ENCODE measurements at regions not wholly inside any gene's neighbourhood (a gene's known extent, or its start where the extent isn't known, plus 50 kb on each side); places are given as distances from the start of the nearest gene placed in this dataset.

- intact Hi-C loops (cut with micrococcal nuclease; ENCODE audit: unreplicated experiment) = no loop called here
- POLR2A ChIA-PET (ENCODE audit: low non-redundant PET) = no interaction called here
- BruUV-seq (replicated peaks) = no TSS peak
- CTCF ChIA-PET = no interaction called here
- no peaks in the 10 kb centered on the region for H3K27me3 ChIP-seq (replicated peaks; ENCODE audit: insufficient read depth, low read depth, low read length, poor library complexity)
- no peak for TF ChIP-seq EZH2 (IDR thresholded peaks at IDR 0.05; ENCODE audit: borderline replicate concordance, low read depth, low read length, poor library complexity, severe bottlenecking)
- no peak for TF ChIP-seq CTCF (conservative IDR thresholded peaks at IDR 0.05; ENCODE audit: low read depth, low read length)
- H3K9me3 ChIP-seq (ENCODE audit: low read depth, low read length, poor library complexity, severe bottlenecking) = no peaks in the 10 kb centered on the region
- no peak overlapping the region for H3K4me3 ChIP-seq (ENCODE audit: low read depth, low read length, poor library complexity, severe bottlenecking)
- no peak for DNase-seq (ENCODE audit: low spot score)
- no peak overlapping the region for H3K27ac ChIP-seq (ENCODE audit: low read depth, low read length, poor library complexity, severe bottlenecking)
- no peaks in the 10 kb centered on the region for H3K4me1 ChIP-seq (ENCODE audit: insufficient read depth, low read length, poor library complexity, severe bottlenecking)
- H3K36me3 ChIP-seq (ENCODE audit: insufficient read depth, low read length, poor library complexity, severe bottlenecking) = no peaks in the 10 kb centered on the region
Measured at GRCh38 chr1:59032228-59032627, 248.4 kb upstream of the JUN start.

GRCh38 chr1:59033761-59034160, 249.9 kb upstream of the JUN start:
- H3K27me3 ChIP-seq (replicated peaks; ENCODE audit: insufficient read depth, low read depth, low read length, poor library complexity) = peaks cover 5% of the 10 kb centered on the region
- intact Hi-C loops (cut with micrococcal nuclease; ENCODE audit: unreplicated experiment) = no loop called here
- BruUV-seq (replicated peaks) = no TSS peak
- no peaks in the 10 kb centered on the region for H3K36me3 ChIP-seq (ENCODE audit: insufficient read depth, low read length, poor library complexity, severe bottlenecking)
- H3K4me1 ChIP-seq (ENCODE audit: insufficient read depth, low read length, poor library complexity, severe bottlenecking) = no peaks in the 10 kb centered on the region
- DNase-seq (ENCODE audit: low spot score) = no peak
- ChIA-PET CTCF (no interaction called here), POLR2A (ENCODE audit: low non-redundant PET) (no interaction called here)
- TF ChIP-seq CTCF (conservative IDR thresholded peaks at IDR 0.05; ENCODE audit: low read depth, low read length) = no peak
- no peak for TF ChIP-seq EZH2 (IDR thresholded peaks at IDR 0.05; ENCODE audit: borderline replicate concordance, low read depth, low read length, poor library complexity, severe bottlenecking)
- no peak overlapping the region for H3K27ac ChIP-seq (ENCODE audit: low read depth, low read length, poor library complexity, severe bottlenecking)
- no peak overlapping the region for H3K4me3 ChIP-seq (ENCODE audit: low read depth, low read length, poor library complexity, severe bottlenecking)
- no peaks in the 10 kb centered on the region for H3K9me3 ChIP-seq (ENCODE audit: low read depth, low read length, poor library complexity, severe bottlenecking)

DNA sequence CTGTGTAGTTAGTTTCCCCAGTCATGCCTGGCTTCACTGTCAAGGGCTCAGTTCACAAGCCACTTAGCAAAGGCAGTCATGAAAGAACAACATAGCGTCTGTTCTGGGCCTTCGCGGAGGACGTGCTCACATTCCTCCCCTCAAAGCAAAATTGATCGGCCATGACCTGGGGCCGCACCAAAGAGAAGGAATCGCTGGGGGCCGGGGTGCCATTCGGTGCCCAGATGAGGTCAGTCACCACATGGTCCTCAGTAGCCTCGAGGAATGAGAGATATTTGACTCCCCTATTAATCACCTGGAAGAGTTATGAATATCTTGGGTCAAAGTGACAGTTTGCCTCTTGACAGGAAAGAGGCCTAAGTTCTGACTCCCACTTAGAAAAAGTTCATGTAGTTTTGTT, 251.1 kb upstream of the JUN start:
- no TSS peak for BruUV-seq (replicated peaks)
- TF ChIP-seq EZH2 (IDR thresholded peaks at IDR 0.05; ENCODE audit: borderline replicate concordance, low read depth, low read length, poor library complexity, severe bottlenecking) = no peak
- Histone ChIP-seq H3K27me3 (replicated peaks; ENCODE audit: insufficient read depth, low read depth, low read length, poor library complexity) (peaks cover 5% of the 10 kb centered on the region), H3K27ac (ENCODE audit: low read depth, low read length, poor library complexity, severe bottlenecking) (no peak overlapping the region), H3K4me1 (ENCODE audit: insufficient read depth, low read length, poor library complexity, severe bottlenecking) (no peaks in the 10 kb centered on the region), H3K4me3 (ENCODE audit: low read depth, low read length, poor library complexity, severe bottlenecking) (no peak overlapping the region), H3K9me3 (ENCODE audit: low read depth, low read length, poor library complexity, severe bottlenecking) (no peaks in the 10 kb centered on the region), H3K36me3 (ENCODE audit: insufficient read depth, low read length, poor library complexity, severe bottlenecking) (no peaks in the 10 kb centered on the region)
- DNase-seq (ENCODE audit: low spot score) = no peak
- CTCF ChIA-PET = no interaction called here
- intact Hi-C loops (cut with micrococcal nuclease; ENCODE audit: unreplicated experiment) = no loop called here
- POLR2A ChIA-PET (ENCODE audit: low non-redundant PET) = no interaction called here

- BruUV-seq (replicated peaks) = no TSS peak
- H3K27me3 ChIP-seq (replicated peaks; ENCODE audit: insufficient read depth, low read depth, low read length, poor library complexity) = peaks cover 5% of the 10 kb centered on the region
- CTCF ChIA-PET = no interaction called here
- H3K4me1 ChIP-seq (ENCODE audit: insufficient read depth, low read length, poor library complexity, severe bottlenecking) = no peaks in the 10 kb centered on the region
- no peak for DNase-seq (ENCODE audit: low spot score)
- POLR2A ChIA-PET (ENCODE audit: low non-redundant PET) = no interaction called here
- H3K9me3 ChIP-seq (ENCODE audit: low read depth, low read length, poor library complexity, severe bottlenecking) = no peaks in the 10 kb centered on the region
- H3K27ac ChIP-seq (ENCODE audit: low read depth, low read length, poor library complexity, severe bottlenecking) = no peak overlapping the region
- intact Hi-C loops (cut with micrococcal nuclease; ENCODE audit: unreplicated experiment) = no loop called here
- TF ChIP-seq EZH2 (IDR thresholded peaks at IDR 0.05; ENCODE audit: borderline replicate concordance, low read depth, low read length, poor library complexity, severe bottlenecking) (no peak), CTCF (conservative IDR thresholded peaks at IDR 0.05; ENCODE audit: low read depth, low read length) (no peak)
- no peaks in the 10 kb centered on the region for H3K36me3 ChIP-seq (ENCODE audit: insufficient read depth, low read length, poor library complexity, severe bottlenecking)
- H3K4me3 ChIP-seq (ENCODE audit: low read depth, low read length, poor library complexity, severe bottlenecking) = no peak overlapping the region
Measured at GRCh38 chr1:59039551-59039950, 255.7 kb upstream of the JUN start.

All from A673 (cell line).